ENCODE measurements at regions not wholly inside any gene's neighbourhood (a gene's known extent, or its start where the extent isn't known, plus 50 kb on each side); places are given as distances from the start of the nearest gene placed in this dataset.

DNA sequence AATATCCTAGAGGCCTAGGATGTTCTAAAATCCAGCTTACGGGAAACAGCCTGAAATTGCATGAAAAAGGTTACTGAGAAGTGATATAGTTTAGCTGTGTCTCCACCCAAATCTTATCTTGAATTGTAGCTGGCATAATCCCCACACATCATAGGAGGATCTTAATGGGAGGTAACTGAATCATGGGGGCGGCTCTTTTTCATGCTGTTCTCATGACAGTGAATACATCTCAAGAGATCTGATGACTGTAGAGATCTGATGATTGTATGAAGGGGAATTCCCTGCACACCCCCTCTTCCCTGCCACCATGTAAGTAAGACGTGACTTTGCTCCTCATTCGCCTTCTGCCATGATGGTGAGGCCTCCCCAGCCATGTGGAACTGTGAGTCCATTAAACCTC is 385.6 kb upstream of the ID2 start:
- Histone ChIP-seq H3K27ac (no peak overlapping the region), H3K4me3 (ENCODE audit: low read depth in 1 of 2, low read length in 1 of 2) (no peak overlapping the region), H3K27me3 (no peaks in the 10 kb centered on the region), H3K36me3 (no peaks in the 10 kb centered on the region), H3K4me1 (ENCODE audit: control insufficient read depth in 1 of 2, insufficient read depth in 1 of 2, low read depth in 1 of 2, low read length in 1 of 2) (peaks cover 47 to 48% of the 10 kb centered on the region in 2 experiments), H3K9me3 (no peaks in the 10 kb centered on the region)
- TF ChIP-seq, protein P1, sequence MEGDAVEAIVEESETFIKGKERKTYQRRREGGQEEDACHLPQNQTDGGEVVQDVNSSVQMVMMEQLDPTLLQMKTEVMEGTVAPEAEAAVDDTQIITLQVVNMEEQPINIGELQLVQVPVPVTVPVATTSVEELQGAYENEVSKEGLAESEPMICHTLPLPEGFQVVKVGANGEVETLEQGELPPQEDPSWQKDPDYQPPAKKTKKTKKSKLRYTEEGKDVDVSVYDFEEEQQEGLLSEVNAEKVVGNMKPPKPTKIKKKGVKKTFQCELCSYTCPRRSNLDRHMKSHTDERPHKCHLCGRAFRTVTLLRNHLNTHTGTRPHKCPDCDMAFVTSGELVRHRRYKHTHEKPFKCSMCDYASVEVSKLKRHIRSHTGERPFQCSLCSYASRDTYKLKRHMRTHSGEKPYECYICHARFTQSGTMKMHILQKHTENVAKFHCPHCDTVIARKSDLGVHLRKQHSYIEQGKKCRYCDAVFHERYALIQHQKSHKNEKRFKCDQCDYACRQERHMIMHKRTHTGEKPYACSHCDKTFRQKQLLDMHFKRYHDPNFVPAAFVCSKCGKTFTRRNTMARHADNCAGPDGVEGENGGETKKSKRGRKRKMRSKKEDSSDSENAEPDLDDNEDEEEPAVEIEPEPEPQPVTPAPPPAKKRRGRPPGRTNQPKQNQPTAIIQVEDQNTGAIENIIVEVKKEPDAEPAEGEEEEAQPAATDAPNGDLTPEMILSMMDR (IDR thresholded peaks at IDR 0.05) = no peak

DNA sequence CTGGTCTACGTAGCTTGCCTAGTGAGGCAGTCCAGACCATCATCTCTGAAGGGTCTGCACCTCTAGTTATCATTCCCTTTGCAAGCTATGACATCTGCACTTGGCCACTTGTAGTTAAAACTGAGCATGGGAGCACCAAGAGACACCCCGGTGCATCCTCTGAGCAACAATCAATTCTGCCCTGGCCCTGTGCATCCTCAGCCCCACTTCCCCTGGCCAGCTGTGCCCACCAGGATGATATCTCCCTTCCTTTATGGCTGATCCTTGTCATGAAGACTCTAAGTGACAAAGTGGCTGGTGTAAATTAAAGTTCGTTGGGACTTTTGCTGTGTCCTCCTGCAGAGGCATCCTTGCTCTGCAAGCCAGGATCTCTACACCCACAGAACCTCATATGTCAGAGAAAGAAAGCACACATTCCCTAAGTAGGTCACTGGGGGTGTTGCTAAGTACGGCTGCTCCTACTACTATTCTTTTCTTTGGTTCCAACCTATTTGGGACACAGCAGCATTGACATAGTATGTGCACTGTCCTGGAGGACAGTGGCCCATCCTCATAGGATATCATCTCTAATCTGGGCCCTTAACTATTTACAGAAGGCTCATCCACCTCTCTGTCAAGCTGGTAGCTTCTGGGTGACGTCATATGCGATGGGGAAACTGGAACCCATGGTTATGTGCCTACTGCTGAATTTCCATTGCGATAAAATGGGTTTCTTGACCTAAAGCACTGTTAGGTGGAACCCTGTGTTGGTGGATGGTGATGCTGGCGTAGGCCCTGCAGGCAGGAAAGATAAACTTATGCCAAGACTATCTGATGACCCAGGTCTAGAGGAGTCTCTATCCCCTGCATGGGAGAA is 384.3 kb upstream of the ID2 start:
- Histone ChIP-seq H3K27me3 (no peaks in the 10 kb centered on the region), H3K4me3 (ENCODE audit: low read depth in 1 of 2, low read length in 1 of 2) (peak overlapping the region in 1 of 2 experiments; percentile 35)
- TF ChIP-seq, protein P1 (IDR thresholded peaks at IDR 0.05) = no peak

DNA sequence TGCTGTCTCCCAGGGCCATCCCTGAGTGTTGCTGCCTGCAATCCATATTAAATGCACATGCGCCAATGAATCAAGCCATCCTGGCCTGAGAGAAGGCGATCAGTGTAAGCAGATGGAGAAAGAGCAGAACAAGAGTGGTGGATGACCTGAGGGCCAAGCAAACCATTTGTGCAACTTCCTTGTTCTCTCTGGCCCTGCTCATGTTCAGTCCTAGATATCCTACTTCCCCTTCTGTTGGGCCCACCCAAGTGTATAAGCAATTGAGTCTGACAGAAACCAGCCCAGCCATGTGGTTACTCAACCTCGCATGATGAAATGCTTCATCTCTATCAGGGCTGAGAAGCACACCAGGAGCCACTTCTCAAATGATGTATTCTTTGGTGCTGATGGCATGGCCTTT is 383.1 kb upstream of the ID2 start:
- H3K27ac ChIP-seq = peak overlapping the region; percentile 89
- H3K9me3 ChIP-seq = no peaks in the 10 kb centered on the region
- H3K36me3 ChIP-seq = no peaks in the 10 kb centered on the region
- H3K4me1 ChIP-seq (ENCODE audit: control insufficient read depth in 1 of 2, insufficient read depth in 1 of 2, low read depth in 1 of 2, low read length in 1 of 2) = peaks cover 71 to 73% of the 10 kb centered on the region in 2 experiments
- H3K4me3 ChIP-seq (ENCODE audit: low read depth in 1 of 2, low read length in 1 of 2) = peak overlapping the region; percentile 15 to 35
- TF ChIP-seq, protein P1 (IDR thresholded peaks at IDR 0.05) = no peak
- H3K27me3 ChIP-seq = no peaks in the 10 kb centered on the region

More for the DNA sequence above, 384.3 kb upstream of the ID2 start:
- Histone ChIP-seq H3K9me3 (no peaks in the 10 kb centered on the region), H3K36me3 (no peaks in the 10 kb centered on the region), H3K4me1 (ENCODE audit: control insufficient read depth in 1 of 2, insufficient read depth in 1 of 2, low read depth in 1 of 2, low read length in 1 of 2) (peaks cover 60 to 61% of the 10 kb centered on the region in 2 experiments), H3K27ac (peak overlapping the region; percentile 89)

DNA sequence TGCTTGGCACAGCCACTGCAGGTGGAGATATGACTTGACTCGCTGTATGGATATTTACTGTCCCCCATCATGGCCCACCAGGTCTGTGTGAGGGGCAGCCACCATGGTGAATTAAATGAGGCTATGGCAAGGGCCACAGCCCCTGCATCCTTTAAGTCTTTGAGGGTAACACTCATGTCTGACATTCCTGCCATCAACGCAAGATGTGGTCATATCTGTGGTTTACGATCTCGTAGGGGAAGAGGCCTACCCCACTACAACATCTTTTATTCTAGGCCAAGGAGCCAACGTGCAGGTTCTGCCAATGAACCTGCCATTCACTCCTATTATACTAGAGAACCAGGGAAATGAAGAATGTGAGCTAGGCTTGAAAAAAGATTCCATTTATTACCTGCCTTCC is 381.6 kb upstream of the ID2 start:
- Histone ChIP-seq H3K4me1 (ENCODE audit: control insufficient read depth in 1 of 2, insufficient read depth in 1 of 2, low read depth in 1 of 2, low read length in 1 of 2) (peaks cover 86 to 87% of the 10 kb centered on the region in 2 experiments), H3K27me3 (no peaks in the 10 kb centered on the region)

DNA sequence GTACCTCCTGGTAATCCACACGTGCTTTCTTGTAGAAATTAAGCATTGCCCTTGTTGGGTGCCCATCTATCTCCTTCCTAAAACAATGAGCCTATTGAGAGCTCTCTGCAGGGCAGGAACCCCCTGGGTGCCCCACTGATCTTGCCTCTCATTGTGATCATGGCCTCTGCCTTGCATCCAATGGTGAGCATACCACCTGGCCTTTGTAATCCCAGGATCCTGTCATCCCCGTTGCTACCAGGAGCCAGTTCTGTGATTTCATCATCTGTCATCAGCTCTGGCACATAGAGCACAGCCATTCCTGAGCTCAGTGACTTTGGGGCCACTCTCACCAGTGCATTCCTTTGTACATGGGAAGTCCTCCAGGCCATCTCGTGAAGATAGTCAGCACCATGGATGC is 381.0 kb upstream of the ID2 start:
- H3K4me1 ChIP-seq (ENCODE audit: control insufficient read depth in 1 of 2, insufficient read depth in 1 of 2, low read depth in 1 of 2, low read length in 1 of 2) = peaks cover 93 to 94% of the 10 kb centered on the region in 2 experiments
- peak overlapping the region; percentile 89 for H3K27ac ChIP-seq
- TF ChIP-seq, protein P1 (IDR thresholded peaks at IDR 0.05) = no peak

More for the DNA sequence above, 381.6 kb upstream of the ID2 start:
- H3K9me3 ChIP-seq = no peaks in the 10 kb centered on the region
- no peaks in the 10 kb centered on the region for H3K36me3 ChIP-seq
- H3K4me3 ChIP-seq (ENCODE audit: low read depth in 1 of 2, low read length in 1 of 2) = no peak overlapping the region
- peak overlapping the region; percentile 89 for H3K27ac ChIP-seq
- TF ChIP-seq, protein P1 (IDR thresholded peaks at IDR 0.05) = no peak

More for the DNA sequence above, 381.0 kb upstream of the ID2 start:
- H3K4me3 ChIP-seq (ENCODE audit: low read depth in 1 of 2, low read length in 1 of 2) = peak overlapping the region in 1 of 2 experiments; percentile 28
- no peaks in the 10 kb centered on the region for H3K9me3 ChIP-seq
- no peaks in the 10 kb centered on the region for H3K36me3 ChIP-seq
- H3K27me3 ChIP-seq = no peaks in the 10 kb centered on the region
